C4-2B (cell line): ENCODE measurements at regions not wholly inside any gene's neighbourhood (a gene's known extent, or its start where the extent isn't known, plus 50 kb on each side); places are given as distances from the start of the nearest gene placed in this dataset.

ENCODE experiments used
- CTCF ChIP-seq: fragments of 450-650 bp; conservative IDR thresholded peaks from 2 replicates; pipeline ENCODE4 v1.5.1; 2017; ENCODE audit warnings: mild to moderate bottlenecking
- ZFX ChIP-seq: fragments of 450-650 bp; IDR thresholded peaks from 2 replicates; pipeline ENCODE4 v1.6.1; 2017

GRCh38 chr15:77824361-77825251, 191.9 kb upstream of the LINGO1 start:
- no peak for TF ChIP-seq CTCF
- no peak for TF ChIP-seq ZFX
